Epithelial cell of proximal tubule (primary cell): ENCODE measurements at regions not wholly inside any gene's neighbourhood (a gene's known extent, or its start where the extent isn't known, plus 50 kb on each side); places are given as distances from the start of the nearest gene placed in this dataset.

Source experiments
- DNase-seq: peaks from one replicate; pipeline ENCODE4 v3.0.0-alpha.2; 2011; ENCODE audit warnings: low read depth
- H3K4me3 ChIP-seq: 2 replicates; pipeline ENCODE4 v1.5.1; 2011; ENCODE audit warnings: low read depth, mild to moderate bottlenecking, low read length
- TF ChIP-seq, protein P1 (sequence below): conservative IDR thresholded peaks from 2 replicates; pipeline ENCODE4 v1.5.1; 2012; ENCODE audit warnings: low read depth, mild to moderate bottlenecking, low read length

GRCh38 chr2:120419955-120420354 is 74.0 kb downstream of the INHBB start:
- DNase-seq: no peak
- H3K4me3 ChIP-seq: no peak overlapping the region
- TF ChIP-seq, protein P1, sequence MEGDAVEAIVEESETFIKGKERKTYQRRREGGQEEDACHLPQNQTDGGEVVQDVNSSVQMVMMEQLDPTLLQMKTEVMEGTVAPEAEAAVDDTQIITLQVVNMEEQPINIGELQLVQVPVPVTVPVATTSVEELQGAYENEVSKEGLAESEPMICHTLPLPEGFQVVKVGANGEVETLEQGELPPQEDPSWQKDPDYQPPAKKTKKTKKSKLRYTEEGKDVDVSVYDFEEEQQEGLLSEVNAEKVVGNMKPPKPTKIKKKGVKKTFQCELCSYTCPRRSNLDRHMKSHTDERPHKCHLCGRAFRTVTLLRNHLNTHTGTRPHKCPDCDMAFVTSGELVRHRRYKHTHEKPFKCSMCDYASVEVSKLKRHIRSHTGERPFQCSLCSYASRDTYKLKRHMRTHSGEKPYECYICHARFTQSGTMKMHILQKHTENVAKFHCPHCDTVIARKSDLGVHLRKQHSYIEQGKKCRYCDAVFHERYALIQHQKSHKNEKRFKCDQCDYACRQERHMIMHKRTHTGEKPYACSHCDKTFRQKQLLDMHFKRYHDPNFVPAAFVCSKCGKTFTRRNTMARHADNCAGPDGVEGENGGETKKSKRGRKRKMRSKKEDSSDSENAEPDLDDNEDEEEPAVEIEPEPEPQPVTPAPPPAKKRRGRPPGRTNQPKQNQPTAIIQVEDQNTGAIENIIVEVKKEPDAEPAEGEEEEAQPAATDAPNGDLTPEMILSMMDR: no peak

- H3K4me3 ChIP-seq: no peak overlapping the region
- TF ChIP-seq, protein P1: no peak
- DNase-seq: no peak
These were observed 75.3 kb downstream of the INHBB start for GRCh38 chr2:120421126-120421829.

DNA sequence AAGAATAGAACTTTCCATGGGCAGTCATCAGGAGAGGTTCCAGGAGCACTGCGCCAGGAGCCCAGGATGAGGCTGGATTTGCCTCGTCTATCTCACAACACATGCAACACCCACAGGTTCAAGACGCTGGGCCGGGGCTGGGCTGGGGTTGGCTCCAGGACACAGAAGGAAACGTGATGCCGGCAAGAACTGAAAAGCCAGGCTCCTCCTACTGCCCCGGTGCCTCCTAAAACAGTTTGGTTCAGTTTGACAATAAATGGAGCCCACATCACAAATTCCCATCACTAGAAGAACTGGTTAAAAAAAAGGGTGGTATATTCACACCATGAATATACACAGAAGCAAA is 75.9 kb downstream of the INHBB start:
- TF ChIP-seq, protein P1: no peak
- no peak for DNase-seq
- H3K4me3 ChIP-seq: no peak overlapping the region

DNA sequence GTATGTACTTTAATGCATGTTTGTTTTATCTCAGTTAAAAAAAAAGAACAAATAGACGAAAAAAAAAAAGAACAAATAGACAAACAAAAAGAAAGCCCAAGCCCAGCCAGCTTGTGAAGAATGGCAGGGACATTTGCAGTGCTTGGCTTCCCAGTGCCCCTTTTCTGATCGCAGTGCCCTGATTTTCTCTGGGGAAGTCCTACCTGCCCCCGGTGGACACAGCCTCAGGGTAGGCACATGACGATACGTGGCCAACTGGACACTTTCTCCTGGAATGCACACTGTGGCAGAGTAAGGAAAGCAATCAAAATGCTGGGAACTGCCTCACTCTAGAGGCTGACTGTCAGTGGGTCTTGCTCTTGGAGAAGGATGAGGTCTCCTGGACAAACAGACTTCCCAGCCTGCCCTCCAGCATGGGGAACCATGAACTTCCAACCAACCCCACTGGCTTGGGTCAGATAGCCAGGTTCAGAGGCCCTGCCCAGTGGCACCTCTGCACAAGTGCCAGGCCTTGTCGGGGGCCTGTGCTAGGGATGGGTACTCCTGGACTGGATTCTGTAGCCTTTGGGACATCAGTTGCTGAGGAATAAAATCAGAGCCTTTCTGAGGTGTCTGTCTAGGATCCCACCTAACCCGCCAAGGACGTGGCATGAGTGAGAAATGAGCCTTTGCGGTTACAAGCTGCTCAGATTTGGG is 76.7 kb downstream of the INHBB start:
- H3K4me3 ChIP-seq: no peak overlapping the region
- TF ChIP-seq, protein P1: no peak

GRCh38 chr2:120423167-120423943 is 77.4 kb downstream of the INHBB start:
- TF ChIP-seq, protein P1: no peak
- no peak overlapping the region for H3K4me3 ChIP-seq
- DNase-seq: no peak

More for the DNA sequence above, 76.7 kb downstream of the INHBB start:
- DNase-seq: no peak

DNA sequence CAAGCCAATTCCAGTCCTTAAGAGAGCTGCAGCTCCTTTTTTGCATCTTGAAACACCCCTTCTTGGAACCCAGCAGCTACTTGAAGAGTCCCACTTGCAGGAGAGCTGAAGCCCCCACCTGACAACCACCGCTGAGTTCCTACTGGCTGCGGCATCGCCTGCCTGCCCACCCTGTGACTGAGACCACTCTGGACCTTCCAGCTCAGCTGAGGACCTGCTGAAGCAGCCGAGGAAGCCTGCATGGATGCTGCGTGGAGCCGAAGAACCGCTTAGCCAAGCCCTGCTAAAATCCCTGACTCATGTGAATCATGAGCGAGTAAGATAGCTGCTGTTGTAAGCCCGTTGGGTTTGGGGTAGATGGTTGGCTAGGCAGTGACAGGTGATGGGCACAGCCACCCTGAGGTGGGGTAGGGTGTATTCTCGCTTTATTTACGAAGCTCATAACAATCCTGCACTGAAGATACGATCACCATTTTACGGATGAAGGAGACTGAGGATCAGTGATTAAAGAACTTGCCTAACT is 78.4 kb downstream of the INHBB start:
- DNase-seq: no peak
- H3K4me3 ChIP-seq: no peak overlapping the region
- TF ChIP-seq, protein P1: no peak
